22Rv1 (cell line): ENCODE measurements at regions not wholly inside any gene's neighbourhood (a gene's known extent, or its start where the extent isn't known, plus 50 kb on each side); places are given as distances from the start of the nearest gene placed in this dataset.
"Not testable (repeated sequence)": the region's sequence is repeated elsewhere in the genome, so short reads cannot be mapped to it uniquely, and the experiment has no call there.

Source experiments
- H3K27ac ChIP-seq: fragments of 450-650 bp; 2 replicates; pipeline ENCODE4 v1.5.1; 2017
- ZFX ChIP-seq: fragments of 450-650 bp; IDR thresholded peaks from 2 replicates; pipeline ENCODE4 v1.6.1; 2017; ENCODE audit warnings: antibody characterized with exemption, borderline replicate concordance
- TF ChIP-seq, protein P1 (sequence below): fragments of 450-650 bp; IDR thresholded peaks from 2 replicates; pipeline ENCODE4 v1.5.1; 2017; ENCODE audit warnings: mild to moderate bottlenecking

DNA sequence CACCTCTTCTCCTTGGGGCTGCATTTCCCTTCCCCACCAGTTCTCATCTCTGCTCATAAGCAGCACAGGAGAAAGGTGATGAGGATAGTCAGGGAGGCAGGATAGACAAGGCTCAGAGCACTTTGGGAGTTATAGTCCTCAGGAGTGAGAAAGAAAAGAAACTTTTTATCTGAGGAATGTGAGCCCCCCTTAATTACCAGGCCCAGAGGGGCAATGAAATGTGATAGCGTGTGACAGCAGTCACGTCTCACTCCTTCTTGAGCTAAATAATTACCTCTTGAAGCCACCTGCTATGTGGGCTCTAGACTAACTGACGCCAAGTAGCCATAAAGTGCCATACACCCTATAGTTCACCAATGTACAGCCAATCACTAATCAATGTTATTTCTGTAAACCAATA lies 105.8 kb downstream of the SPP2 start:
- H3K27ac ChIP-seq: no peak overlapping the region
- TF ChIP-seq ZFX: no peak
- TF ChIP-seq, protein P1, sequence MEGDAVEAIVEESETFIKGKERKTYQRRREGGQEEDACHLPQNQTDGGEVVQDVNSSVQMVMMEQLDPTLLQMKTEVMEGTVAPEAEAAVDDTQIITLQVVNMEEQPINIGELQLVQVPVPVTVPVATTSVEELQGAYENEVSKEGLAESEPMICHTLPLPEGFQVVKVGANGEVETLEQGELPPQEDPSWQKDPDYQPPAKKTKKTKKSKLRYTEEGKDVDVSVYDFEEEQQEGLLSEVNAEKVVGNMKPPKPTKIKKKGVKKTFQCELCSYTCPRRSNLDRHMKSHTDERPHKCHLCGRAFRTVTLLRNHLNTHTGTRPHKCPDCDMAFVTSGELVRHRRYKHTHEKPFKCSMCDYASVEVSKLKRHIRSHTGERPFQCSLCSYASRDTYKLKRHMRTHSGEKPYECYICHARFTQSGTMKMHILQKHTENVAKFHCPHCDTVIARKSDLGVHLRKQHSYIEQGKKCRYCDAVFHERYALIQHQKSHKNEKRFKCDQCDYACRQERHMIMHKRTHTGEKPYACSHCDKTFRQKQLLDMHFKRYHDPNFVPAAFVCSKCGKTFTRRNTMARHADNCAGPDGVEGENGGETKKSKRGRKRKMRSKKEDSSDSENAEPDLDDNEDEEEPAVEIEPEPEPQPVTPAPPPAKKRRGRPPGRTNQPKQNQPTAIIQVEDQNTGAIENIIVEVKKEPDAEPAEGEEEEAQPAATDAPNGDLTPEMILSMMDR: no peak

DNA sequence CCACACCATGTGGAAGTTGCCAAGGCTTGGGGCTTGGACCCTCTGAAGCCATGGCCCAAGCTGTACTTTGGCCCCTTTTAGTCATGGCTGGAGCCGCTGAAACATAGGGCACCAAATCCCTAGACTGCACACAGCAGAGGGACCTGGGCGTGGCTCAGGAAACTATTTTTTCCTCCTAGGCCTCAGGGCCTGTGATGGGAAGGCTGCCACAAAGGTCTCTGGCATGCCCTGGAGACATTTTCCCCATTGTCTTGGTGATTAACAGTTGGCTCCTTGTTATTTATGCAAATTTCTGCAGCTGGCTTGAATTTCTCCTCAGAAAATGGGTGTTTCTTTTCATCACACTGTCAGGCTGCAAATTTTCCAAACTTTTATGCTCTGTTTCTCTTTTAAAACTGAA lies 102.3 kb downstream of the SPP2 start:
- H3K27ac ChIP-seq: not testable (repeated sequence)

DNA sequence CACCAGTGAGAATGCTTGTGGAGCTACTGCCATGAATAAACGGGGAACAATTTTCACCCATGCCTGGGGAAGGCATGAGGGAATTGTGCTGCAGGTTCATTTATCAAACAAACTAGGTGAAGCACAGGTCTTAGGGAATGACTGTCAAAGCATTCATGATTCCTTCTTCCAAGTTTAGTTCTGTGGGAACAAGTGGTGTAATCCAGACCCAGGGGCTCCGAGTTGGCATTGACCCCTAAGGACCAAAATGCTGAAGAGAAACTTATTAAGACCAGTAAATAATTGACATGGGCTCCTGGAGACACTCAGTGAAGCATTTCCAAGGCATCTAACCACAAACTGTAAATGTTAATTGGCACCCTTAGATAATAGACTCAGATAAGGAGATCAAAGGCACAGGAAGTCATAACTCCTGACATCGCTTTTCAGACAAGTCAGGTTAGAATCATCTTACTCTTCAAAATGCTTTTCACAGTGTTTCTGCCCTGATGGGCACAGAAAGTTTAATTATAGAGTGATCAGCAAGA lies 96.9 kb downstream of the SPP2 start:
- no peak overlapping the region for H3K27ac ChIP-seq
- TF ChIP-seq, protein P1: no peak
- TF ChIP-seq ZFX: no peak

DNA sequence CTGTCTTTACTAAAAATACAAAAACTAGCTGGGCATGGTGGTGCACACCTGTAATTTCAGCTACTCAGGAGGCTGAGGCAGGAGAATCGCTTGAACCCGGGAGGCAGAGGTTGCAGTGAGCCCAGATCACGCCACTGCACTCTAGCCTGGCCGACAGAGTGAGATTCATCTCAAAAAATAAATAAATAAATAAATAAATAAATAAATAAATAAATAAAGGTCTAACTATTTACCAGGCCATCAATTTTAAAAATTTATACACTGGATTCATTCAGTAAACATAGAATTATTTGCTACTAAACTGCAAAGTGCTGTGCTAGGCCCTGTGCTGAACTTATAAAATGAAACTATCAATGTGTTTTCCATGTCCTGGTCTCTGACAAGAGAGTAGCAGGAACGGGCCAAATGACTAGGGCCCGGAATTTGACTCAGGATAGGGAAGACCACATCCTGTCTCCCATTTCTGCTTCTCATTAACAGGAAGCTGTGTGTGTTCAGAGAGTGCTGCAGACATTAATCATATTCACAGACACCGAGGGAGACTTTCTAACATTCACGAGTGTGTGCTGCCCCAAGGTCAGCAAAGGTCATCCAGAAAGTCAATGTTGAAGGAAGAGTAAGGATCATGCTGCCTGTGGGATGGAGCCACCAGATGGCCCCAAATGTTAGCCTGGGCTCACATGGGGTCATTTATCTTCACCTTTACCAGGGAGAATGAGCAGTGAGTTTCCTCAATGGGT lies 95.8 kb downstream of the SPP2 start:
- H3K27ac ChIP-seq: no peak overlapping the region
- no peak for TF ChIP-seq ZFX
- TF ChIP-seq, protein P1: no peak

DNA sequence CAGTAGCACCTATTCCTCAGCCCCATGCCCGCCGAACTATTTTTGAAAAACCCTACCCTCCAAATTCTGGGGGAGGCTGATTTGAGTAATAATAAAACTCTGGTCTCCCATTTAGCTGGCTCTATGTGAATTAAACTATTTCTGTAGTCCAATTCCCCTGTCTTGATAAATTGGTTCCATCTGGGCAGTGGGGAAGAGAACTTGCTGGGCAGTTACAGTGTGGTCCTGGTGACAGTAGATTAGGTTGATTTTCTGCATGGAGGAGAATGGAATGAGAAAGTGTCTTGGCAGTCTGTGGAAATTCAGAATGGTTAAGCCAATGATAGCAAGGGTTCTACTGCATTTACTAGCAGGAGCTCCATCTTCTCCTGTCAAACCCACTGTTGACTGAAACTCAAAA lies 95.0 kb downstream of the SPP2 start:
- no peak overlapping the region for H3K27ac ChIP-seq
- TF ChIP-seq, protein P1: no peak
- TF ChIP-seq ZFX: no peak

DNA sequence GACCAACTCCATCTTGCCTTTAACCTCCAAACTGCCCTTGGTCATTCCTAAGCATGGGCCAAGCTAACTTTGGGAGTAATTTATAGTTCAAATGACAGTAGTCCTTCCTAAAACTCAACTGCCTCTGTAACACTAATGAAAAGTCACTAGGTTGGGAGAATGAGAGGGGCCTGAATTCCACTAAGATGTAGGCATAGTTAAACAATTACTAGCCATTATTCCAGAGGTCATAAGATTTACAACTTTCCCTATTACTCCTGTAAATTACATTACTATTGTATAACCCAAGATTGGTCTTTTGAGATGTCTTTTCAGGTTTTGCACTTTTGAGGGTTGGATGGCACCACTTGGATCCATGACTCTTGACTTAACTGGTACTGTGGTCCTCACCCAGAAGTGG lies 94.6 kb downstream of the SPP2 start:
- TF ChIP-seq, protein P1: no peak
- no peak for TF ChIP-seq ZFX
- H3K27ac ChIP-seq: no peak overlapping the region

DNA sequence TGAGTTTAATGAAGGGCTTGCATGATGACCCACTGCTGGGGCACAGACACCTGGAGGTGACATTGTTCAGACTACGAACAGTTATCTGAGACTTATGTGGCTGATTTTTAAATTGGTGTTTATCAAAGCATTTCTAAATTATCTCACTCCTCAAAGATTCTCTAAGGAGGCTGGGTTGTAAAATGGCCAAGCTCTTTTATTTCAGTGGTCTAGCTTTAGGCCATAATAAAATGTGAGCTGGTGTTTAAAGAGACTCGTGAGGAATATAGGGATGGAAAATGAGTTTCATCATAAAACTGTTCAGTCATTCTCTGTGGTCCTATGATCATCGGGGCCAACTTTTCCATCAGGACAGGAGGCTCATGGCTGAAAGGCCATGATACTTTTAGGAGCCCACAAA lies 93.4 kb downstream of the SPP2 start:
- TF ChIP-seq, protein P1: no peak
- TF ChIP-seq ZFX: no peak
- no peak overlapping the region for H3K27ac ChIP-seq

DNA sequence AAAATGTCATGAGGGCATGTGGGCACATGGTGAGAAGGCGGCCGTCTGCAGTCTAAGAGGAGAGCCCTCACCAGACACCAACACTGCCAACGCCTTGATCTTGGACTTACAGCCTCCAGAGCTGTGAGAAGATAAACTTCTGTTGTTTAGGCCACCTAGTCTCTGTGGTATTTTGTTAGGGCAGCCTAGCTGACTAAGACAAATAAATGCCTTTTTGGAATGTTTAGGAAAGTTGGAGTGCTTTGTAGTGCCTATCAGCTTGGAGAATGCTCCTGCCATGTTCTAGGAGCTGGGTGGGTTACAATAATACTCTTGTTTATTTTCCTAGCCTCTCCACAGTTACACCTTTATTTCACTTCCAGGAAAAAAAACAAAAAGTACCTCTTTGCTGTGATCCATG lies 92.0 kb downstream of the SPP2 start:
- TF ChIP-seq, protein P1: no peak
- no peak for TF ChIP-seq ZFX
- H3K27ac ChIP-seq: no peak overlapping the region
